ENCODE measurements at regions not wholly inside any gene's neighbourhood (a gene's known extent, or its start where the extent isn't known, plus 50 kb on each side); places are given as distances from the start of the nearest gene placed in this dataset.

GRCh38 chr22:48050836-48051235 lies 1288.4 kb downstream of the TBC1D22A start:
- Histone ChIP-seq H3K9me3 (no peaks in the 10 kb centered on the region), H3K4me1 (no peaks in the 10 kb centered on the region), H3K4me3 (no peak overlapping the region), H3K27me3 (replicated peaks in 1 of 7) (peaks cover 0 to 23% (median 0%) of the 10 kb centered on the region in 7 donors), H3K27ac (no peak overlapping the region), H3K36me3 (no peaks in the 10 kb centered on the region)
- 88 to 96% (median 95%) methylated on average over 7 of the region's 7 CpGs for WGBS, 5 donors
- no peak for DNase-seq
- intact Hi-C loops (cut with DNase I; ENCODE audit: low total_unique reads) = no loop called here
- TF ChIP-seq POLR2AphosphoS5 (IDR thresholded peaks at IDR 0.05) (no peak), CTCF (IDR thresholded peaks at IDR 0.05 in 8 of 11, conservative IDR thresholded peaks at IDR 0.05 in 3 of 11) (no peak), POLR2A (IDR thresholded peaks at IDR 0.05) (no peak)

GRCh38 chr22:48049116-48049515 lies 1286.7 kb downstream of the TBC1D22A start:
- Histone ChIP-seq H3K4me3 (no peak overlapping the region), H3K27me3 (replicated peaks in 1 of 7) (peaks cover 0 to 31% (median 0%) of the 10 kb centered on the region in 7 donors), H3K36me3 (no peaks in the 10 kb centered on the region), H3K27ac (no peak overlapping the region), H3K9me3 (no peaks in the 10 kb centered on the region), H3K4me1 (no peaks in the 10 kb centered on the region)
- no peak for DNase-seq
- WGBS, 5 donors = 59 to 84% (median 81%) methylated on average over 10 of the region's 10 CpGs
- intact Hi-C loops (cut with DNase I; ENCODE audit: low total_unique reads) = no loop called here
- TF ChIP-seq POLR2A (IDR thresholded peaks at IDR 0.05) = no peak
- TF ChIP-seq CTCF (IDR thresholded peaks at IDR 0.05 in 8 of 11, conservative IDR thresholded peaks at IDR 0.05 in 3 of 11) = no peak
- TF ChIP-seq POLR2AphosphoS5 (IDR thresholded peaks at IDR 0.05) = no peak

- Histone ChIP-seq H3K36me3 (no peaks in the 10 kb centered on the region), H3K9me3 (no peaks in the 10 kb centered on the region), H3K27me3 (replicated peaks in 1 of 7) (peaks cover 0 to 37% (median 0%) of the 10 kb centered on the region in 7 donors), H3K4me3 (no peak overlapping the region), H3K27ac (no peak overlapping the region), H3K4me1 (no peaks in the 10 kb centered on the region)
- WGBS, 5 donors = 81 to 93% (median 89%) methylated on average over 8 to 9 of the region's 9 CpGs
- DNase-seq = no peak
- TF ChIP-seq POLR2AphosphoS5 (IDR thresholded peaks at IDR 0.05) (no peak), POLR2A (IDR thresholded peaks at IDR 0.05) (no peak), CTCF (IDR thresholded peaks at IDR 0.05 in 8 of 11, conservative IDR thresholded peaks at IDR 0.05 in 3 of 11) (no peak)
- intact Hi-C loops (cut with DNase I; ENCODE audit: low total_unique reads) = no loop called here
These were observed 1285.5 kb downstream of the TBC1D22A start for GRCh38 chr22:48047722-48048500.

GRCh38 chr22:48045369-48045768 lies 1282.9 kb downstream of the TBC1D22A start:
- no peak overlapping the region for H3K4me3 ChIP-seq
- no peak overlapping the region for H3K27ac ChIP-seq
- H3K36me3 ChIP-seq = no peaks in the 10 kb centered on the region
- H3K4me1 ChIP-seq = no peaks in the 10 kb centered on the region
- H3K27me3 ChIP-seq (replicated peaks in 1 of 7) = peaks cover 0 to 40% (median 0%) of the 10 kb centered on the region in 7 donors
- 32 to 52% (median 47%) methylated on average over 4 of the region's 4 CpGs for WGBS, 5 donors
- no peak for DNase-seq
- no peaks in the 10 kb centered on the region for H3K9me3 ChIP-seq
- intact Hi-C loops (cut with DNase I; ENCODE audit: low total_unique reads) = no loop called here
- TF ChIP-seq POLR2A (IDR thresholded peaks at IDR 0.05) (no peak), POLR2AphosphoS5 (IDR thresholded peaks at IDR 0.05) (peak in 2 of 3 donors; percentile 61 to 69), CTCF (IDR thresholded peaks at IDR 0.05 in 8 of 11, conservative IDR thresholded peaks at IDR 0.05 in 3 of 11) (no peak)

All from spleen (tissue), 11 donors.